ENCODE measurements at regions not wholly inside any gene's neighbourhood (a gene's known extent, or its start where the extent isn't known, plus 50 kb on each side); places are given as distances from the start of the nearest gene placed in this dataset.

DNA sequence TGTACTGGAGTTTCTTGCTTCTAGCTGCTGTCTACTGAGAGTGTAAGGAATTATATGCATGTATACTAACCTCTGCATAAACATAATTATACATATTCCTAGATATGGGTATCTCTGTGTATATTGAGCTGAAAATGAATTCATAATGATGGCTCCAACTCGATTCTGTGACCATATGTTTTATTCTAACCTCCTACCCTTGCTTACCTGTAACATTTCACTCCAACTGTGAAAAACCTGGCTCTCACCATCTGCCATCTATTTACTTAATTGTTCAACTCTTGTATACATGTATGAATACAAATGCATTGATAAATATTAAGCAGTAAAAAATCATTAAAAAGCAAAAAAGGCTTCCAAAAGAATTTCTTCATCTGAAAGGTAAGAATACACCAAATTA, 1729.5 kb upstream of the SPRY2 start:
- TF ChIP-seq, protein P1, sequence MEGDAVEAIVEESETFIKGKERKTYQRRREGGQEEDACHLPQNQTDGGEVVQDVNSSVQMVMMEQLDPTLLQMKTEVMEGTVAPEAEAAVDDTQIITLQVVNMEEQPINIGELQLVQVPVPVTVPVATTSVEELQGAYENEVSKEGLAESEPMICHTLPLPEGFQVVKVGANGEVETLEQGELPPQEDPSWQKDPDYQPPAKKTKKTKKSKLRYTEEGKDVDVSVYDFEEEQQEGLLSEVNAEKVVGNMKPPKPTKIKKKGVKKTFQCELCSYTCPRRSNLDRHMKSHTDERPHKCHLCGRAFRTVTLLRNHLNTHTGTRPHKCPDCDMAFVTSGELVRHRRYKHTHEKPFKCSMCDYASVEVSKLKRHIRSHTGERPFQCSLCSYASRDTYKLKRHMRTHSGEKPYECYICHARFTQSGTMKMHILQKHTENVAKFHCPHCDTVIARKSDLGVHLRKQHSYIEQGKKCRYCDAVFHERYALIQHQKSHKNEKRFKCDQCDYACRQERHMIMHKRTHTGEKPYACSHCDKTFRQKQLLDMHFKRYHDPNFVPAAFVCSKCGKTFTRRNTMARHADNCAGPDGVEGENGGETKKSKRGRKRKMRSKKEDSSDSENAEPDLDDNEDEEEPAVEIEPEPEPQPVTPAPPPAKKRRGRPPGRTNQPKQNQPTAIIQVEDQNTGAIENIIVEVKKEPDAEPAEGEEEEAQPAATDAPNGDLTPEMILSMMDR (IDR thresholded peaks at IDR 0.05; ENCODE audit: extremely low read depth in 1 of 2, insufficient read depth in 1 of 2, low read depth in 1 of 2, low read length in 2 of 2) = no peak
- TF ChIP-seq POLR2A (IDR thresholded peaks at IDR 0.05; ENCODE audit: low read depth, low read length) = no peak
- TF ChIP-seq GATA2 (IDR thresholded peaks at IDR 0.05; ENCODE audit: insufficient read depth, insufficient read length, low read depth, low read length) = no peak
- no peak for TF ChIP-seq MYC (IDR thresholded peaks at IDR 0.05; ENCODE audit: low read depth, low read length)
- no peak for TF ChIP-seq EZH2 (IDR thresholded peaks at IDR 0.05; ENCODE audit: borderline replicate concordance, low read depth, low read length, severe bottlenecking)
- TF ChIP-seq, protein P2, sequence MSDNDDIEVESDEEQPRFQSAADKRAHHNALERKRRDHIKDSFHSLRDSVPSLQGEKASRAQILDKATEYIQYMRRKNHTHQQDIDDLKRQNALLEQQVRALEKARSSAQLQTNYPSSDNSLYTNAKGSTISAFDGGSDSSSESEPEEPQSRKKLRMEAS (IDR thresholded peaks at IDR 0.05; ENCODE audit: insufficient read depth, insufficient read length) = no peak
- TF ChIP-seq POLR2AphosphoS5 (IDR thresholded peaks at IDR 0.05; ENCODE audit: insufficient read depth, low read depth, low read length) = no peak
- no peak for TF ChIP-seq JUN (IDR thresholded peaks at IDR 0.05; ENCODE audit: borderline replicate concordance, insufficient read depth, insufficient read length, low read depth)

Data from endothelial cell of umbilical vein (primary cell).